Transverse colon (tissue), 4 donors: ENCODE measurements at regions not wholly inside any gene's neighbourhood (a gene's known extent, or its start where the extent isn't known, plus 50 kb on each side); places are given as distances from the start of the nearest gene placed in this dataset.

Experiments
- DNase-seq: peaks from one replicate; pipeline ENCODE4 v3.0.0-alpha.2; 2019
- H3K27ac ChIP-seq, 4 donors: fragments of 200-600 bp; sonication (generic); 2 replicates each; pipeline ENCODE4 v1.5.1; 2016 to 2018; ENCODE audit warnings: inconsistent platforms in 4 of 4
- H3K27me3 ChIP-seq: fragments of 200-600 bp; sonication (generic); 2 replicates; pipeline ENCODE4 v1.5.1; 2017; ENCODE audit warnings: inconsistent platforms
- H3K36me3 ChIP-seq, 4 donors: fragments of 200-600 bp; sonication (generic); 2 replicates each; pipeline ENCODE4 v1.5.1; 2017 to 2019; ENCODE audit warnings: inconsistent platforms in 4 of 4
- H3K4me1 ChIP-seq, 4 donors: fragments of 200-600 bp; sonication (generic); 2 replicates each; pipeline ENCODE4 v1.5.1; 2017 to 2020; ENCODE audit warnings: inconsistent platforms in 4 of 4
- H3K4me3 ChIP-seq, 4 donors: fragments of 200-600 bp; sonication (generic); 1 replicate in 1 of 4; 2 replicates in 3 of 4; pipeline versions ENCODE4 v1.5.1 to v1.6.1; 2017 to 2019; ENCODE audit warnings: inconsistent platforms in 4 of 4
- H3K9me3 ChIP-seq, 2 donors: fragments of 200-600 bp; sonication (generic); 2 replicates each; pipeline ENCODE4 v1.5.1; 2017 to 2019; ENCODE audit warnings: inconsistent platforms in 2 of 2
- CTCF ChIP-seq, 5 experiments: fragments of 200-600 bp in 3 of 5; fragments of 450-650 bp in 2 of 5; sonication (generic) in 3 of 5; IDR thresholded peaks; 1 replicate in 2 of 5; 2 replicates in 3 of 5; pipeline ENCODE4 v1.5.1; 2016 to 2017; ENCODE audit warnings: antibody characterized with exemption in 5 of 5, inconsistent platforms in 3 of 5, mild to moderate bottlenecking in 2 of 5, moderate library complexity in 1 of 5
- EP300 ChIP-seq: sonication (generic); formaldehyde crosslinking; IDR thresholded peaks from one replicate; pipeline ENCODE4 v1.6.1; 2017; ENCODE audit warnings: antibody characterized with exemption, low read depth
- POLR2A ChIP-seq: fragments of 450-650 bp; IDR thresholded peaks from one replicate; pipeline ENCODE4 v1.6.1; 2016; ENCODE audit warnings: antibody characterized with exemption, mild to moderate bottlenecking, moderate library complexity
- POLR2AphosphoS5 ChIP-seq, 3 donors: sonication (generic); formaldehyde crosslinking; IDR thresholded peaks; one replicate each; pipeline ENCODE4 v1.6.1; 2016; ENCODE audit warnings: antibody characterized with exemption in 3 of 3
- WGBS, 2 donors: methylation state at CpG; one replicate each; pipeline ENCODE4 v1.1.5; 2018; ENCODE audit warnings: low coverage in 1 of 2; 5-methylcytosine and 5-hydroxymethylcytosine counted together
- in situ Hi-C, 4 donors: fragments of 200-750 bp; cut with MboI; loops; one replicate each; pipeline versions ENCODE4 v1.15.0 to v1.15.1; 2017; ENCODE audit warnings: low sequenced_read_pairs in 3 of 4, low pct_ligation_motif_present in 1 of 4, low pct_unique_long_range_greater_than_20kb in 1 of 4
- intact Hi-C: fragments of 100-400 bp; cut with DNase I; formaldehyde crosslinking; loops from one replicate; pipeline ENCODE4 v1.15.1; 2023; ENCODE audit warnings: low total_unique reads

GRCh38 chr5:107325866-107326265 lies 344.9 kb downstream of the EFNA5 start:
- no peaks in the 10 kb centered on the region for H3K36me3 ChIP-seq
- 86 to 93% methylated on average over 4 of the region's 4 CpGs for WGBS, 2 donors
- no peak for TF ChIP-seq EP300
- no peak for TF ChIP-seq POLR2A
- no peak for TF ChIP-seq POLR2AphosphoS5 (IDR thresholded peaks at IDR 0.05)
- TF ChIP-seq CTCF (IDR thresholded peaks at IDR 0.05), result no peak
- no peak overlapping the region for H3K27ac ChIP-seq
- H3K4me3 ChIP-seq, result no peak overlapping the region
- intact Hi-C loops (no loop called here), in situ Hi-C loops (no loop called here)
- no peaks in the 10 kb centered on the region for H3K4me1 ChIP-seq
- no peak for DNase-seq
- H3K27me3 ChIP-seq, result no peaks in the 10 kb centered on the region
- H3K9me3 ChIP-seq, result no peaks in the 10 kb centered on the region

- TF ChIP-seq EP300 (no peak), CTCF (IDR thresholded peaks at IDR 0.05) (no peak), POLR2AphosphoS5 (IDR thresholded peaks at IDR 0.05) (no peak), POLR2A (no peak)
- no peaks in the 10 kb centered on the region for H3K4me1 ChIP-seq
- no peaks in the 10 kb centered on the region for H3K36me3 ChIP-seq
- no peak overlapping the region for H3K27ac ChIP-seq
- H3K9me3 ChIP-seq, result no peaks in the 10 kb centered on the region
- no peak for DNase-seq
- intact Hi-C loops, result no loop called here
- H3K27me3 ChIP-seq, result no peaks in the 10 kb centered on the region
- no peak overlapping the region for H3K4me3 ChIP-seq
- in situ Hi-C loops, result no loop called here
These were observed 345.9 kb downstream of the EFNA5 start for GRCh38 chr5:107324809-107325208.

- no peaks in the 10 kb centered on the region for H3K36me3 ChIP-seq
- WGBS, 2 donors, result 83 to 91% methylated on average over 1 of the region's 1 CpG
- H3K4me3 ChIP-seq, result no peak overlapping the region
- intact Hi-C loops, result no loop called here
- no peaks in the 10 kb centered on the region for H3K4me1 ChIP-seq
- DNase-seq, result no peak
- H3K9me3 ChIP-seq, result no peaks in the 10 kb centered on the region
- no peaks in the 10 kb centered on the region for H3K27me3 ChIP-seq
- in situ Hi-C loops, result no loop called here
- no peak overlapping the region for H3K27ac ChIP-seq
- TF ChIP-seq POLR2AphosphoS5 (IDR thresholded peaks at IDR 0.05), result no peak
- no peak for TF ChIP-seq EP300
- TF ChIP-seq POLR2A, result no peak
- TF ChIP-seq CTCF (IDR thresholded peaks at IDR 0.05), result no peak
These were observed 346.7 kb downstream of the EFNA5 start for GRCh38 chr5:107324071-107324470.

- no peaks in the 10 kb centered on the region for H3K36me3 ChIP-seq
- H3K4me3 ChIP-seq, result no peak overlapping the region
- TF ChIP-seq CTCF (IDR thresholded peaks at IDR 0.05) (no peak), POLR2AphosphoS5 (IDR thresholded peaks at IDR 0.05) (no peak)
- H3K9me3 ChIP-seq, result no peaks in the 10 kb centered on the region
- WGBS, 2 donors, result 67 to 74% methylated on average over 6 of the region's 6 CpGs
- in situ Hi-C loops (no loop called here), intact Hi-C loops (no loop called here)
- no peak overlapping the region for H3K27ac ChIP-seq
- H3K27me3 ChIP-seq, result no peaks in the 10 kb centered on the region
- DNase-seq, result no peak
- no peaks in the 10 kb centered on the region for H3K4me1 ChIP-seq
These were observed 347.2 kb downstream of the EFNA5 start for GRCh38 chr5:107323536-107323935.
